Tibial nerve (tissue), 3 donors: ENCODE measurements at regions not wholly inside any gene's neighbourhood (a gene's known extent, or its start where the extent isn't known, plus 50 kb on each side); places are given as distances from the start of the nearest gene placed in this dataset.

Experiments
- EP300 ChIP-seq, 2 donors: sonication (generic); formaldehyde crosslinking; IDR thresholded peaks; one replicate each; pipeline ENCODE4 v1.6.1; 2017; ENCODE audit warnings: antibody characterized with exemption in 2 of 2, mild to moderate bottlenecking in 1 of 2
- POLR2A ChIP-seq, 2 donors: fragments of 450-650 bp; IDR thresholded peaks; one replicate each; pipeline ENCODE4 v1.6.1; 2017; ENCODE audit warnings: antibody characterized with exemption in 2 of 2, mild to moderate bottlenecking in 2 of 2, moderate library complexity in 2 of 2

- TF ChIP-seq POLR2A (IDR thresholded peaks at IDR 0.05) (no peak), EP300 (IDR thresholded peaks at IDR 0.05) (no peak)
Measured at GRCh38 chr14:71424941-71425340, 507.3 kb upstream of the RGS6 start.
